WTC11 (cell line): ENCODE measurements at regions not wholly inside any gene's neighbourhood (a gene's known extent, or its start where the extent isn't known, plus 50 kb on each side); places are given as distances from the start of the nearest gene placed in this dataset.
"Not testable (repeated sequence)": the region's sequence is repeated elsewhere in the genome, so short reads cannot be mapped to it uniquely, and the experiment has no call there.

Source experiments
- CREB1 ChIP-seq: sonication (generic); formaldehyde crosslinking; IDR thresholded peaks from 2 replicates; pipeline ENCODE4 v1.8.0; 2023; ENCODE audit warnings: mild to moderate bottlenecking, missing genetic modification reagents
- TF ChIP-seq, protein P1 (sequence below): fragments of 200-600 bp; IDR thresholded peaks from 2 replicates; pipeline ENCODE4 v1.8.0; 2022; ENCODE audit warnings: antibody characterized with exemption
- TF ChIP-seq, protein P2 (sequence below): sonication (generic); formaldehyde crosslinking; IDR thresholded peaks from 2 replicates; pipeline ENCODE4 v1.8.0; 2023; ENCODE audit warnings: mild to moderate bottlenecking, missing genetic modification reagents
- TF ChIP-seq, protein P3 (sequence below): sonication (generic); formaldehyde crosslinking; IDR thresholded peaks from 2 replicates; pipeline ENCODE4 v1.8.1; 2022; ENCODE audit warnings: low read depth, missing genetic modification reagents, borderline replicate concordance

DNA sequence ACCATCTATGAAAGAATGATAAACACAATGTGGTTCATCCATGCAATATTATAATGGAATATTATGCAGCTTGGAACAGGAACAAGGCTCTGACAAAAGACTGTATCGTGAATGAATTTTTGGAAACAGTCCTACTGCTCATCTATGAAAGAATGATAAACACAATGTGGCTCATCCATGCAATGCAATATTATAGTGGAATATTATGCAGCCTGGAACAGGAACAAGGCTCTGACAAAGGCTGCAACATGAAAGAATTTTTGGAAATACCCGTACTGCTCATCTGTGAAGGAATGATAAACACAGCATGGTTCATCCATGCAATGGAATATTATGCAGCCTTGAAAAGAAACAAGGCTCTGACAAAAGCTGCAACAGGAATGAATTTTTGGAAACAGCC is 158.8 kb downstream of the CRLF2 start:
- TF ChIP-seq, protein P1, sequence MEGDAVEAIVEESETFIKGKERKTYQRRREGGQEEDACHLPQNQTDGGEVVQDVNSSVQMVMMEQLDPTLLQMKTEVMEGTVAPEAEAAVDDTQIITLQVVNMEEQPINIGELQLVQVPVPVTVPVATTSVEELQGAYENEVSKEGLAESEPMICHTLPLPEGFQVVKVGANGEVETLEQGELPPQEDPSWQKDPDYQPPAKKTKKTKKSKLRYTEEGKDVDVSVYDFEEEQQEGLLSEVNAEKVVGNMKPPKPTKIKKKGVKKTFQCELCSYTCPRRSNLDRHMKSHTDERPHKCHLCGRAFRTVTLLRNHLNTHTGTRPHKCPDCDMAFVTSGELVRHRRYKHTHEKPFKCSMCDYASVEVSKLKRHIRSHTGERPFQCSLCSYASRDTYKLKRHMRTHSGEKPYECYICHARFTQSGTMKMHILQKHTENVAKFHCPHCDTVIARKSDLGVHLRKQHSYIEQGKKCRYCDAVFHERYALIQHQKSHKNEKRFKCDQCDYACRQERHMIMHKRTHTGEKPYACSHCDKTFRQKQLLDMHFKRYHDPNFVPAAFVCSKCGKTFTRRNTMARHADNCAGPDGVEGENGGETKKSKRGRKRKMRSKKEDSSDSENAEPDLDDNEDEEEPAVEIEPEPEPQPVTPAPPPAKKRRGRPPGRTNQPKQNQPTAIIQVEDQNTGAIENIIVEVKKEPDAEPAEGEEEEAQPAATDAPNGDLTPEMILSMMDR, result not testable (repeated sequence)
- TF ChIP-seq, protein P2, sequence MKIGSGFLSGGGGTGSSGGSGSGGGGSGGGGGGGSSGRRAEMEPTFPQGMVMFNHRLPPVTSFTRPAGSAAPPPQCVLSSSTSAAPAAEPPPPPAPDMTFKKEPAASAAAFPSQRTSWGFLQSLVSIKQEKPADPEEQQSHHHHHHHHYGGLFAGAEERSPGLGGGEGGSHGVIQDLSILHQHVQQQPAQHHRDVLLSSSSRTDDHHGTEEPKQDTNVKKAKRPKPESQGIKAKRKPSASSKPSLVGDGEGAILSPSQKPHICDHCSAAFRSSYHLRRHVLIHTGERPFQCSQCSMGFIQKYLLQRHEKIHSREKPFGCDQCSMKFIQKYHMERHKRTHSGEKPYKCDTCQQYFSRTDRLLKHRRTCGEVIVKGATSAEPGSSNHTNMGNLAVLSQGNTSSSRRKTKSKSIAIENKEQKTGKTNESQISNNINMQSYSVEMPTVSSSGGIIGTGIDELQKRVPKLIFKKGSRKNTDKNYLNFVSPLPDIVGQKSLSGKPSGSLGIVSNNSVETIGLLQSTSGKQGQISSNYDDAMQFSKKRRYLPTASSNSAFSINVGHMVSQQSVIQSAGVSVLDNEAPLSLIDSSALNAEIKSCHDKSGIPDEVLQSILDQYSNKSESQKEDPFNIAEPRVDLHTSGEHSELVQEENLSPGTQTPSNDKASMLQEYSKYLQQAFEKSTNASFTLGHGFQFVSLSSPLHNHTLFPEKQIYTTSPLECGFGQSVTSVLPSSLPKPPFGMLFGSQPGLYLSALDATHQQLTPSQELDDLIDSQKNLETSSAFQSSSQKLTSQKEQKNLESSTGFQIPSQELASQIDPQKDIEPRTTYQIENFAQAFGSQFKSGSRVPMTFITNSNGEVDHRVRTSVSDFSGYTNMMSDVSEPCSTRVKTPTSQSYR (CRISPR knock-in tag), result not testable (repeated sequence)
- TF ChIP-seq CREB1 (CRISPR knock-in tag), result not testable (repeated sequence)
- TF ChIP-seq, protein P3, sequence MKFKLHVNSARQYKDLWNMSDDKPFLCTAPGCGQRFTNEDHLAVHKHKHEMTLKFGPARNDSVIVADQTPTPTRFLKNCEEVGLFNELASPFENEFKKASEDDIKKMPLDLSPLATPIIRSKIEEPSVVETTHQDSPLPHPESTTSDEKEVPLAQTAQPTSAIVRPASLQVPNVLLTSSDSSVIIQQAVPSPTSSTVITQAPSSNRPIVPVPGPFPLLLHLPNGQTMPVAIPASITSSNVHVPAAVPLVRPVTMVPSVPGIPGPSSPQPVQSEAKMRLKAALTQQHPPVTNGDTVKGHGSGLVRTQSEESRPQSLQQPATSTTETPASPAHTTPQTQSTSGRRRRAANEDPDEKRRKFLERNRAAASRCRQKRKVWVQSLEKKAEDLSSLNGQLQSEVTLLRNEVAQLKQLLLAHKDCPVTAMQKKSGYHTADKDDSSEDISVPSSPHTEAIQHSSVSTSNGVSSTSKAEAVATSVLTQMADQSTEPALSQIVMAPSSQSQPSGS, result not testable (repeated sequence)
